Mucosa of descending colon (tissue), 3 donors: ENCODE measurements at regions not wholly inside any gene's neighbourhood (a gene's known extent, or its start where the extent isn't known, plus 50 kb on each side); places are given as distances from the start of the nearest gene placed in this dataset.

Experiments used
- ATAC-seq: fragments of 200-7000 bp; cut with Tn5 transposase; one replicate; pipeline ENCODE4 v1.9.1; 2020; ENCODE audit warnings: mild to moderate bottlenecking, moderate library complexity
- DNase-seq, 3 donors: peaks; one replicate each; pipeline ENCODE4 v3.0.0-alpha.2; 2020
- H3K36me3 ChIP-seq: fragments of 200-600 bp; one replicate; pipeline ENCODE4 v1.8.0; 2021; ENCODE audit warnings: low read depth, mild to moderate bottlenecking
- H3K4me1 ChIP-seq: fragments of 200-600 bp; one replicate; pipeline ENCODE4 v1.8.0; 2021; ENCODE audit warnings: low read depth, mild to moderate bottlenecking
- H3K4me3 ChIP-seq: fragments of 200-600 bp; one replicate; pipeline ENCODE4 v1.8.0; 2021; ENCODE audit warnings: mild to moderate bottlenecking
- H3K9me3 ChIP-seq: fragments of 200-600 bp; one replicate; pipeline ENCODE4 v1.8.0; 2021; ENCODE audit warnings: mild to moderate bottlenecking
- intact Hi-C, 2 donors: fragments of 100-400 bp; cut with DNase I in 1 of 2; cut with micrococcal nuclease in 1 of 2; formaldehyde crosslinking; loops; one replicate each; pipeline versions ENCODE4 v1.11.0 to v1.11.1; 2022; cut with DNase I, micrococcal nuclease
- TF ChIP-seq, protein P1 (sequence below): fragments of 200-600 bp; IDR thresholded peaks from one replicate; pipeline ENCODE4 v1.8.0; 2022; ENCODE audit warnings: antibody characterized with exemption, mild to moderate bottlenecking
- donor health status: DM: no; HTN: no; CAD: no; lungs with moderate emphysema.
- donor health status: DM: no; HTN: no; CAD: no.
- donor health status: DM: no; HTN: yes; CAD: no.

DNA sequence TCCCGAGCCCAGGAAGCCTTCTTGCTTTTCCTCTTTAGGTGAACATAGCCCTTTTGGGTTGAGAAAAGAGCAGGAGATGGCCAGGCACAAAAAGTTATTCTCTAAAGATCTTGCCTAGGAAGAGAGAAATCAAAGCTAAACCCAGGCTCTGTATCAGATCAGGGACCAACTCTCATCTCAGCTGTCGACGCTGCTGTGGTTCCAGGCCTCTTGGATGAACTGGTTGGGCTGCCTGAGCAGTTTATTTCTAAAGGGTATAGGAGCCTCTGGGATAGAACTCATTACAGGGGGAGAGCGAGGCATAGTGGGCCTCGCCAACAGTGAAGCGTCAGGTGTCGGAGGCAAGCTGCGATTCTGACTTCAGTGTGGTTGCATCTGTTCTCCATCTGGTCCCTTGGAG lies 82.6 kb upstream of the F3 start:
- DNase-seq (no peak), ATAC-seq (no peak)
- intact Hi-C loops, result no loop called here
- TF ChIP-seq, protein P1, sequence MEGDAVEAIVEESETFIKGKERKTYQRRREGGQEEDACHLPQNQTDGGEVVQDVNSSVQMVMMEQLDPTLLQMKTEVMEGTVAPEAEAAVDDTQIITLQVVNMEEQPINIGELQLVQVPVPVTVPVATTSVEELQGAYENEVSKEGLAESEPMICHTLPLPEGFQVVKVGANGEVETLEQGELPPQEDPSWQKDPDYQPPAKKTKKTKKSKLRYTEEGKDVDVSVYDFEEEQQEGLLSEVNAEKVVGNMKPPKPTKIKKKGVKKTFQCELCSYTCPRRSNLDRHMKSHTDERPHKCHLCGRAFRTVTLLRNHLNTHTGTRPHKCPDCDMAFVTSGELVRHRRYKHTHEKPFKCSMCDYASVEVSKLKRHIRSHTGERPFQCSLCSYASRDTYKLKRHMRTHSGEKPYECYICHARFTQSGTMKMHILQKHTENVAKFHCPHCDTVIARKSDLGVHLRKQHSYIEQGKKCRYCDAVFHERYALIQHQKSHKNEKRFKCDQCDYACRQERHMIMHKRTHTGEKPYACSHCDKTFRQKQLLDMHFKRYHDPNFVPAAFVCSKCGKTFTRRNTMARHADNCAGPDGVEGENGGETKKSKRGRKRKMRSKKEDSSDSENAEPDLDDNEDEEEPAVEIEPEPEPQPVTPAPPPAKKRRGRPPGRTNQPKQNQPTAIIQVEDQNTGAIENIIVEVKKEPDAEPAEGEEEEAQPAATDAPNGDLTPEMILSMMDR, result no peak
- Histone ChIP-seq H3K4me3 (no peak overlapping the region), H3K36me3 (no peaks in the 10 kb centered on the region), H3K4me1 (peaks cover 16% of the 10 kb centered on the region), H3K9me3 (no peaks in the 10 kb centered on the region)

DNA sequence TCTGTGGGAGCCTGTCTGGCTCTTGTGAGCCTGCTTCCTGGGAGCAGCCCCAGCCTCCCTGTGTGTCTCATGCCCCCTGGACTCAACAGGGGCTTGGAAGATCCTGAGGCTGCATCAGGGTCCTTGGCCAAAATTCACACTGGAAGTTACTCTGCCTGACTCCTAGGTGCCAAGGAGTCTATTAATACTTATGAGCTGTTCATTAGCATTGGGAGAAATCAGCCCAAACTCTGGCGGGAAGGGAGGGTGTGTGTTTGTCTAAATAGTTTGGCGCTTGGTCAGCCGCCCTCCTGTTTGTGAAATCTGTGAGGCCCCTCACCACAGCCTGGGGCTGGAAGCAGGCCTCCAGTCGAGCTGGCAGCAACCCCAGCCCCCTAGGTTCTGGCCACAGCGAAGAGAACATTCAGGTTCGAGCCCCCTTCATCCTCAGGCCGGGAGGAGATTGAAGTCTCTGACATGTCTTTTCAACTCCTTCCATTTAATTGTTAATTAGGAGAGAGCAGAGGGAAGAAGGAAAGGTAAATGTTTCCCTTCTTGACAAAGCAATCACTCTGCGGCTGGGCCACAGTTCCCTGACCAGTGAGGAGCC lies 82.1 kb upstream of the F3 start:
- TF ChIP-seq, protein P1, result no peak
- Histone ChIP-seq H3K36me3 (no peaks in the 10 kb centered on the region), H3K9me3 (no peaks in the 10 kb centered on the region), H3K4me3 (no peak overlapping the region), H3K4me1 (peaks cover 16% of the 10 kb centered on the region)
- intact Hi-C loops, result no loop called here
- DNase-seq (no peak), ATAC-seq (no peak)

DNA sequence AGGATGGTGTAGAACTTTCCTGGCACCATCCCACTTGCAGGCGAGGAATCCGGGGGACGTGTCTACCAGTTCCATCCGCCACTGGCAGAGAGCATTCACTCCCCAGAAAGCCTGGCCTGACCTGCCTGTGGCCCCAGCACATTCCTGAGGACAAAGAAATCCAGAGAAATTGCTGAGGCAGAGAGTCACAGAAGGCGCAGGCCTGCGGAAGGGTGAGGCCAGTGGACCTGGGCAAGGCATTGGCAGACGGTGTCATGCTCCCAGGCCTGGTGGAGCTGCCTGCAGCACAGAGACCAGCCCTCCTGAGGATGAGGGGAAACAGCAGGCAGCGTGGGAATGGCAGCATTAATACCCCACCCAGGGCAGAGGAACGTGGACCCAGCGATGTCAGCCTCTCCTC lies 81.2 kb upstream of the F3 start:
- intact Hi-C loops, result no loop called here
- Histone ChIP-seq H3K36me3 (no peaks in the 10 kb centered on the region), H3K9me3 (no peaks in the 10 kb centered on the region), H3K4me1 (peaks cover 16% of the 10 kb centered on the region), H3K4me3 (no peak overlapping the region)
- ATAC-seq, result no peak
- TF ChIP-seq, protein P1, result no peak
- DNase-seq, result no peak

DNA sequence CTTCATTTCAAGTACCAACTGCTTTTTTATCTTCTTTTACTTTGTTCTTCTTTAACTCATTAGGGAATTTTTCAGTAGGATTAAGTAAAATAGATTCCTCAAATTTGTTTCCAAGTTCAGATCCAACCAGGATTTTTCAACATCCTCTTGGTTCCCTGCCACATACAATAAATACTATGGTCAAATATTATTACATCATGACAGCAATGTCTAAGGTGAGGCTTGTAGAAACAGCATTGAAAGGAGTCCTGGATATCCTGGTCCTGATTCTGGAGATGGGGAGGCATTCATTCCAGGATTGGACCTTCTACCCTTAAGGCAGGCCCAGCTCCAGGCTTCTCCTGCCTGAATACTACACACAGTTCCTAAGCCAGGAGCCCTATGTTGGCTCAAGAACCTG lies 80.2 kb upstream of the F3 start:
- H3K36me3 ChIP-seq, result no peaks in the 10 kb centered on the region
- DNase-seq (no peak), ATAC-seq (peak; percentile 35)
- intact Hi-C loops, result no loop called here
- no peak overlapping the region for H3K4me3 ChIP-seq
- peaks cover 24% of the 10 kb centered on the region for H3K4me1 ChIP-seq
- TF ChIP-seq, protein P1, result no peak
- no peaks in the 10 kb centered on the region for H3K9me3 ChIP-seq

DNA sequence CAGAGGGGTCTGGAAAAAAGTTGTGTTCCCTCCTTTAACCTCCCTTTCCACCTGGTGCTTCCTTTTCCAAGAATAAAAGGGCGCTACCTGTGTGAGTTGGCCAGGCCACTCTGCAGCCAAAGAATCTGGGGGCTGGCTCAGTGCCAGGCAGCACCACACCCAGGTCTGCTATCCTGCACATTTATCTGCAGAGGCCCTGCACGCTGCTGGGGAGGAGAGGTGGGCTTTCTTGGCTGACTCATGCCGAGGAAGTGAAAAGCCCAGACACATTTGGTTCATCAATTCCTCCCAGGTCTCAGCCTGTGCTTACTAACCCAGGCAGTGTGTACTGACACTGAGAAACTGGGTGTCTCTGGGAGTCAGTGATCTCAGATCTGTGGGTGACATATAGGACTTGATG lies 79.8 kb upstream of the F3 start:
- Histone ChIP-seq H3K4me3 (no peak overlapping the region), H3K9me3 (no peaks in the 10 kb centered on the region), H3K4me1 (peaks cover 25% of the 10 kb centered on the region), H3K36me3 (no peaks in the 10 kb centered on the region)
- TF ChIP-seq, protein P1, result no peak
- intact Hi-C loops, result no loop called here
- DNase-seq (peak; percentile 78 to 83 (median 80)), ATAC-seq (peak; percentile 85)
